ENCODE measurements at regions not wholly inside any gene's neighbourhood (a gene's known extent, or its start where the extent isn't known, plus 50 kb on each side); places are given as distances from the start of the nearest gene placed in this dataset.

- TF ChIP-seq POLR2A (IDR thresholded peaks at IDR 0.05) (no peak), CTCF (IDR thresholded peaks at IDR 0.05) (no peak)
Measured at GRCh38 chr5:3958389-3958788, 362.8 kb downstream of the IRX1 start.
